Neuronal stem cell (in vitro differentiated cells): ENCODE measurements at regions not wholly inside any gene's neighbourhood (a gene's known extent, or its start where the extent isn't known, plus 50 kb on each side); places are given as distances from the start of the nearest gene placed in this dataset.

Source experiments
- DNase-seq: peaks from one replicate; pipeline ENCODE4 v3.0.0-alpha.2; 2013; ENCODE audit warnings: low spot score
- H2AFZ ChIP-seq: one replicate; pipeline ENCODE4 v1.6.1; 2013; ENCODE audit warnings: mild to moderate bottlenecking, low read length, inconsistent platforms
- H2AK5ac ChIP-seq: 2 replicates; pipeline ENCODE4 v1.6.1; 2013; ENCODE audit warnings: low read depth, mild to moderate bottlenecking, inconsistent platforms, low read length, moderate library complexity, mixed read lengths
- H2BK120ac ChIP-seq: 2 replicates; pipeline ENCODE4 v1.6.1; 2013; ENCODE audit warnings: low read depth, mild to moderate bottlenecking, inconsistent platforms, low read length, moderate library complexity, mixed read lengths
- H2BK12ac ChIP-seq: one replicate; pipeline ENCODE4 v1.6.1; 2013; ENCODE audit warnings: low read length, inconsistent platforms
- H2BK15ac ChIP-seq: 2 replicates; pipeline ENCODE4 v1.6.1; 2013; ENCODE audit warnings: mild to moderate bottlenecking, low read length, inconsistent platforms, mixed read lengths
- H2BK5ac ChIP-seq: one replicate; pipeline ENCODE4 v1.6.1; 2013; ENCODE audit warnings: inconsistent platforms, mild to moderate bottlenecking, low read length, moderate library complexity
- H3K14ac ChIP-seq: one replicate; pipeline ENCODE4 v1.6.1; 2013; ENCODE audit warnings: low read length, inconsistent platforms
- H3K18ac ChIP-seq: 2 replicates; pipeline ENCODE4 v1.6.1; 2013; ENCODE audit warnings: low read length, inconsistent platforms
- H3K23ac ChIP-seq: 2 replicates; pipeline ENCODE4 v1.6.1; 2013; ENCODE audit warnings: low read depth, mild to moderate bottlenecking, mixed read lengths, low read length, inconsistent platforms; ENCODE audit not compliant: poor library complexity
- H3K27ac ChIP-seq: replicated peaks from 3 replicates; pipeline ENCODE4 v1.5.1; 2013; ENCODE audit warnings: low read length, inconsistent platforms
- H3K27me3 ChIP-seq, 3 experiments: 2 replicates each; pipeline ENCODE4 v1.6.1; 2013; ENCODE audit warnings: low read length in 3 of 3, mild to moderate bottlenecking in 2 of 3, inconsistent platforms in 1 of 3, low read depth in 1 of 3, mixed read lengths in 1 of 3, moderate library complexity in 1 of 3; ENCODE audit not compliant: control insufficient read depth in 3 of 3, insufficient read depth in 3 of 3
- H3K36me3 ChIP-seq, 2 donors: replicated peaks in 1 of 2; 2 replicates each; pipeline ENCODE4 v1.6.1; 2013; ENCODE audit warnings: low read length in 2 of 2; ENCODE audit not compliant: control insufficient read depth in 2 of 2, insufficient read depth in 2 of 2
- H3K4ac ChIP-seq: 2 replicates; pipeline ENCODE4 v1.6.1; 2013; ENCODE audit warnings: inconsistent platforms, mild to moderate bottlenecking, low read length, moderate library complexity
- H3K4me1 ChIP-seq, 2 donors: 1 replicate in 1 of 2; 2 replicates in 1 of 2; pipeline ENCODE4 v1.6.1; 2013; ENCODE audit warnings: low read length in 2 of 2, low read depth in 1 of 2; ENCODE audit not compliant: control insufficient read depth in 2 of 2, insufficient read depth in 1 of 2
- H3K4me2 ChIP-seq: one replicate; pipeline ENCODE4 v1.6.1; 2013; ENCODE audit warnings: mild to moderate bottlenecking, low read length, inconsistent platforms; ENCODE audit not compliant: insufficient read depth, poor library complexity, severe bottlenecking
- H3K4me3 ChIP-seq, 2 donors: 2 replicates each; pipeline ENCODE4 v1.5.1; 2013; ENCODE audit warnings: low read length in 2 of 2, mild to moderate bottlenecking in 2 of 2, inconsistent platforms in 1 of 2, moderate library complexity in 1 of 2
- H3K79me1 ChIP-seq: one replicate; pipeline ENCODE4 v1.6.1; 2013; ENCODE audit warnings: low read depth, mild to moderate bottlenecking, inconsistent platforms, low read length, moderate library complexity
- H3K9ac ChIP-seq: one replicate; pipeline ENCODE4 v1.6.1; 2013; ENCODE audit warnings: mild to moderate bottlenecking, low read depth, low read length, inconsistent platforms; ENCODE audit not compliant: poor library complexity
- H3K9me3 ChIP-seq, 2 donors: replicated peaks in 1 of 2; 2 replicates each; pipeline versions ENCODE3 to v1.6.1; 2013; ENCODE audit warnings: low read length in 2 of 2, mild to moderate bottlenecking in 2 of 2, inconsistent platforms in 1 of 2, low read depth in 1 of 2, mixed read lengths in 1 of 2, moderate library complexity in 1 of 2; ENCODE audit not compliant: control insufficient read depth in 2 of 2, insufficient read depth in 1 of 2
- H4K8ac ChIP-seq: one replicate; pipeline ENCODE4 v1.6.1; 2013; ENCODE audit warnings: low read depth, mild to moderate bottlenecking, inconsistent platforms, low read length, moderate library complexity
- H4K91ac ChIP-seq: one replicate; pipeline ENCODE4 v1.6.1; 2013; ENCODE audit warnings: low read length, low read depth, mild to moderate bottlenecking, inconsistent platforms; ENCODE audit not compliant: poor library complexity
- WGBS, 2 donors: extraction: QIAGEN DNeasy Blood & Tissue Kit; methylation state at CpG; one replicate each; pipeline ENCODE4 v1.1.7; 2013; ENCODE audit warnings: missing lambda C conversion rate in 2 of 2, mixed read lengths in 1 of 2; ENCODE audit not compliant: insufficient read length in 2 of 2, insufficient replicate concordance in 1 of 2; ENCODE audit errors: extremely low coverage in 2 of 2; 5-methylcytosine and 5-hydroxymethylcytosine counted together

- Histone ChIP-seq H2BK12ac (no peak overlapping the region), H2BK120ac (no peak overlapping the region), H3K4me3 (no peak overlapping the region), H3K23ac (no peak overlapping the region), H3K14ac (no peak overlapping the region), H2AK5ac (no peak overlapping the region), H2BK5ac (no peak overlapping the region), H3K9me3 (no peaks in the 10 kb centered on the region), H4K91ac (no peak overlapping the region), H3K4ac (no peak overlapping the region), H3K9ac (no peak overlapping the region), H3K4me1 (peaks cover 1 to 2% of the 10 kb centered on the region in 2 donors), H3K36me3 (no peaks in the 10 kb centered on the region), H2BK15ac (no peak overlapping the region), H3K4me2 (no peak overlapping the region), H3K18ac (no peak overlapping the region), H4K8ac (no peak overlapping the region), H3K79me1 (no peaks in the 10 kb centered on the region), H2AFZ (no peak overlapping the region), H3K27ac (no peak overlapping the region), H3K27me3 (no peaks in the 10 kb centered on the region)
- WGBS, 2 donors = no CpG with 5 or more reads among the region's 4 CpGs
- no peak for DNase-seq
Measured at GRCh38 chr5:96337048-96337781, 95.8 kb downstream of the PCSK1 start.

GRCh38 chr5:96336351-96336985, 96.6 kb downstream of the PCSK1 start:
- no peak overlapping the region for H4K91ac ChIP-seq

GRCh38 chr5:96335873-96336272, 97.2 kb downstream of the PCSK1 start:
- H3K4ac ChIP-seq = no peak overlapping the region
- no peak overlapping the region for H2BK120ac ChIP-seq
- DNase-seq = no peak
- no CpG with 5 or more reads among the region's 2 CpGs for WGBS, 2 donors
- H3K9me3 ChIP-seq = no peaks in the 10 kb centered on the region
- H3K14ac ChIP-seq = no peak overlapping the region
- no peak overlapping the region for H2AK5ac ChIP-seq
- peaks cover 1 to 2% of the 10 kb centered on the region in 2 donors for H3K4me1 ChIP-seq
- no peak overlapping the region for H3K4me2 ChIP-seq
- no peak overlapping the region for H3K23ac ChIP-seq
- no peak overlapping the region for H4K91ac ChIP-seq
- H2AFZ ChIP-seq = peak overlapping the region; percentile 75
- H3K18ac ChIP-seq = no peak overlapping the region
- H2BK15ac ChIP-seq = no peak overlapping the region
- H3K36me3 ChIP-seq = no peaks in the 10 kb centered on the region
- H3K27me3 ChIP-seq = no peaks in the 10 kb centered on the region
- H2BK5ac ChIP-seq = no peak overlapping the region
- no peak overlapping the region for H3K4me3 ChIP-seq
- no peak overlapping the region for H3K9ac ChIP-seq
- H2BK12ac ChIP-seq = no peak overlapping the region
- no peak overlapping the region for H4K8ac ChIP-seq
- no peaks in the 10 kb centered on the region for H3K79me1 ChIP-seq
- no peak overlapping the region for H3K27ac ChIP-seq

More at GRCh38 chr5:96336351-96336985, 96.6 kb downstream of the PCSK1 start:
- Histone ChIP-seq H3K27ac (no peak overlapping the region), H3K9me3 (no peaks in the 10 kb centered on the region), H2BK12ac (no peak overlapping the region), H2BK120ac (no peak overlapping the region), H2BK15ac (no peak overlapping the region), H4K8ac (no peak overlapping the region), H3K27me3 (no peaks in the 10 kb centered on the region), H3K4me2 (no peak overlapping the region), H3K4me3 (no peak overlapping the region), H2AK5ac (no peak overlapping the region), H3K23ac (no peak overlapping the region), H3K18ac (no peak overlapping the region), H3K9ac (no peak overlapping the region), H3K14ac (no peak overlapping the region), H2BK5ac (no peak overlapping the region), H3K4me1 (peaks cover 1 to 2% of the 10 kb centered on the region in 2 donors), H2AFZ (peak overlapping the region; percentile 75), H3K79me1 (no peaks in the 10 kb centered on the region), H3K36me3 (no peaks in the 10 kb centered on the region), H3K4ac (no peak overlapping the region)
- WGBS, 2 donors = no CpG with 5 or more reads among the region's 6 CpGs
- DNase-seq = peak; percentile 68

GRCh38 chr5:96333391-96333790, 99.7 kb downstream of the PCSK1 start:
- H3K4ac ChIP-seq = no peak overlapping the region
- no peak overlapping the region for H4K8ac ChIP-seq
- H3K18ac ChIP-seq = peak overlapping the region; percentile 8
- H2AFZ ChIP-seq = no peak overlapping the region
- H3K23ac ChIP-seq = no peak overlapping the region
- H3K27ac ChIP-seq = no peak overlapping the region
- no CpG with 5 or more reads among the region's 4 CpGs for WGBS, 2 donors
- no peak overlapping the region for H2BK12ac ChIP-seq
- peaks cover 1 to 2% of the 10 kb centered on the region in 2 donors for H3K4me1 ChIP-seq
- DNase-seq = no peak
- H2BK15ac ChIP-seq = no peak overlapping the region
- H2BK5ac ChIP-seq = no peak overlapping the region
- H2BK120ac ChIP-seq = no peak overlapping the region
- no peak overlapping the region for H4K91ac ChIP-seq
- no peak overlapping the region for H3K14ac ChIP-seq
- no peaks in the 10 kb centered on the region for H3K79me1 ChIP-seq
- no peaks in the 10 kb centered on the region for H3K9me3 ChIP-seq
- no peaks in the 10 kb centered on the region for H3K27me3 ChIP-seq
- no peak overlapping the region for H3K4me2 ChIP-seq
- H3K4me3 ChIP-seq = no peak overlapping the region
- no peaks in the 10 kb centered on the region for H3K36me3 ChIP-seq
- no peak overlapping the region for H2AK5ac ChIP-seq
- H3K9ac ChIP-seq = no peak overlapping the region
